ENCODE measurements at regions not wholly inside any gene's neighbourhood (a gene's known extent, or its start where the extent isn't known, plus 50 kb on each side); places are given as distances from the start of the nearest gene placed in this dataset.

DNA sequence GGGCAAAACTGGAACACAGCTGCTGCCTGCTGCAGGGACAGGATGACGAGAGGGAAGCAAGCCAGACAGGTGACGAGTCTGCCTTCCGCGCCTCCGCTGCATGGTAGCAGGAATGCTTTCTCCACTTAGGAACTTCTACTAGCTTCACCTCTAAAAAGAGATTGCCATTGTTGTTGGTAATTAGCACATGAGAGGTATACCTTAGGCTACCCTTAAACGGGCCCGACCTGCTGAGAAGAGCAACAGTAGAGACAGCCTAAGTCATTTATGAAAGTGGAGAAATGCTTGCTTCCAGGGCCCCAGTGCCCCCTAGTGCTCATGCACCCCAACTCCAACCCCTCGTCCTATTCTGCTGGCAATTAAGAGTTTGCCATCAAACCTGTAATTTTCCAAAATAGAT is 96.9 kb upstream of the AKT3 start:
- TF ChIP-seq, protein P1, sequence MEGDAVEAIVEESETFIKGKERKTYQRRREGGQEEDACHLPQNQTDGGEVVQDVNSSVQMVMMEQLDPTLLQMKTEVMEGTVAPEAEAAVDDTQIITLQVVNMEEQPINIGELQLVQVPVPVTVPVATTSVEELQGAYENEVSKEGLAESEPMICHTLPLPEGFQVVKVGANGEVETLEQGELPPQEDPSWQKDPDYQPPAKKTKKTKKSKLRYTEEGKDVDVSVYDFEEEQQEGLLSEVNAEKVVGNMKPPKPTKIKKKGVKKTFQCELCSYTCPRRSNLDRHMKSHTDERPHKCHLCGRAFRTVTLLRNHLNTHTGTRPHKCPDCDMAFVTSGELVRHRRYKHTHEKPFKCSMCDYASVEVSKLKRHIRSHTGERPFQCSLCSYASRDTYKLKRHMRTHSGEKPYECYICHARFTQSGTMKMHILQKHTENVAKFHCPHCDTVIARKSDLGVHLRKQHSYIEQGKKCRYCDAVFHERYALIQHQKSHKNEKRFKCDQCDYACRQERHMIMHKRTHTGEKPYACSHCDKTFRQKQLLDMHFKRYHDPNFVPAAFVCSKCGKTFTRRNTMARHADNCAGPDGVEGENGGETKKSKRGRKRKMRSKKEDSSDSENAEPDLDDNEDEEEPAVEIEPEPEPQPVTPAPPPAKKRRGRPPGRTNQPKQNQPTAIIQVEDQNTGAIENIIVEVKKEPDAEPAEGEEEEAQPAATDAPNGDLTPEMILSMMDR (conservative IDR thresholded peaks at IDR 0.05 in 1 of 2, IDR thresholded peaks at IDR 0.05 in 1 of 2; ENCODE audit: extremely low read depth in 1 of 2, insufficient read depth in 1 of 2, low read depth in 1 of 2, low read length in 2 of 2) = peak; percentile 42 to 45
- TF ChIP-seq EZH2 (IDR thresholded peaks at IDR 0.05; ENCODE audit: borderline replicate concordance, low read length) = no peak
